HG02623 (cell line): ENCODE measurements at regions not wholly inside any gene's neighbourhood (a gene's known extent, or its start where the extent isn't known, plus 50 kb on each side); places are given as distances from the start of the nearest gene placed in this dataset.

Source experiments
- ATAC-seq: cut with Tn5 transposase; IDR thresholded peaks from one replicate; pipeline ENCODE4 v1.9.1; 2021; ENCODE audit warnings: moderate library complexity; ENCODE audit not compliant: unreplicated experiment

DNA sequence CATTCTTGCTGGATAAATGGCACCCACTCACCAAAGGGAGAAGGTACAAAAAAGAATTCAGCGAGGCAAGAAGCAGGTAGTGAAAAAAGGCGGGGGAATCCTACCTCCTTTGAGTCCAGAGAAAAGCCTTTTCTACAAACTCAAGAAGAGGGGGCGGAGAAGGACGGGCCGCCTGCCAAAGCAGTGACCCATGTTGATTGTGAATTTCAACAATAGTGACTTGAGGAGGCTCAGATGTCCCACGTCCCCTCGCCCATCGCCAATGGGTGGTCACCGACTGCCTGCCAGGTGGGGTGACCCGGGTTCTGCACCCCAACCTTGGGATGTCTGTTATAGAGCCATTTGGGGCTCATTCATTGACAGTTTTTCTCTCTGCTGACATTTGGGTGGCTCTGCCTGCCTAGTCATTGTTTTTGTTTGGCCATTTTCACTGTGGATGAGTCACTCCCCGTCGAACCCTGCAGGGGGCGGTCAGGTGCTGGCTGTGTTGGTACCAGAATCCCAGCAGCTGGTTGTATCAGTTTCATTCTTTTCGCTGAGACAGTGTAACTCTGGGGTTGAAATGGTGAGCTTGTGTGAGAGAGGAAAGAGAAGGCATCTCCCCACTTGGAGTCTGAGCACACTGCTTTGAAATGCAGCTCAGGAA lies 163.4 kb upstream of the NCAM1 start:
- no peak for ATAC-seq

DNA sequence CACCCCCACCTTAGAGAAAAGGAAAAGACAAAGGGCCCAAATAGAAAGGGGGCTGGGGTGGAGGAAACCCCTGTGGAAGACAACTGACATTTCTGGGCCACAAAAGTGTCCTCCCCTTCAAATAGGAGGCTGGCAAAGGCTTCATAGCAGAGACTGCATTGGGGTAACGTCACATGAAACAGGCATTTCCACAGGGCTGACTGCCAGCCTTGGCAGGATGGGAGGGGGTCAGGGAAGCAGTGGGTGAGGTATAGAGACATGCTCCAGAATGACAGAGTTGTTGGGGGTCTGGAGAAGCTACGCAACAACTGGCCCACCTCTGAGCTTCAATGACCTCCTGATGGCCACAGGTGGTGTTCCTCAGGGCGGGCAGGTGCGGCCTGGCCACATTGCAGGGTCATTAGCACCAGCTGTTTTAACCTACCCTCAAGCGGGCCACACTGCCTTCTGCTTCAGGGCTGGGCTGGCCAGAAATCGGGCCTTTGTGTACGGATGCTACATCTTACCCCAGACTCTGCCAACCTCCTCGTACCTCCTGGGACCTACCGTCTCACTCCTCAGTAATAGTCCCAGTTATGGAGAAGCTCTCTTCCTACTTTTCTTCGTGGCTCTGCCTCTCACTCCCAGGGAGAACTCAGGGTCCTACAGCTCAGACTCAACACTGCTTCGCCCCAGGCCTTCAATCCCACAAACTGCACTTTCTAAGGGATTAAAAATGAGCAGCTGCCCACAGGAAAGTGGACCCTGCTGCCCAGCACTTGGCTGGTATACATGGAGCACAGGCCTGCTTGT lies 160.0 kb upstream of the NCAM1 start:
- ATAC-seq, result no peak

DNA sequence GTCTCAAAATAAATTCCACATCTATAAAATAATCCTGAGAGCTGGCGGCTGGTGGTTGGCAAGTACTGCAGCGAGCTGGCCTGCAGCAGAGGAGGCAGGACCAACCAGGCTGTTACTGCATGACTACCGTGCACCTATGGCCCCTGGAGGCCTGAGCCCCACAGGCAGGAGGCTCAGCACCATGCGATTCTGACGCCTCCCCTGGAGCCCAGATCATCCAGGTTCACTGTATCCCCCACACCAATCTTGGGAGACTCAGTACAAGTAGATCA lies 159.5 kb upstream of the NCAM1 start:
- ATAC-seq, result no peak

DNA sequence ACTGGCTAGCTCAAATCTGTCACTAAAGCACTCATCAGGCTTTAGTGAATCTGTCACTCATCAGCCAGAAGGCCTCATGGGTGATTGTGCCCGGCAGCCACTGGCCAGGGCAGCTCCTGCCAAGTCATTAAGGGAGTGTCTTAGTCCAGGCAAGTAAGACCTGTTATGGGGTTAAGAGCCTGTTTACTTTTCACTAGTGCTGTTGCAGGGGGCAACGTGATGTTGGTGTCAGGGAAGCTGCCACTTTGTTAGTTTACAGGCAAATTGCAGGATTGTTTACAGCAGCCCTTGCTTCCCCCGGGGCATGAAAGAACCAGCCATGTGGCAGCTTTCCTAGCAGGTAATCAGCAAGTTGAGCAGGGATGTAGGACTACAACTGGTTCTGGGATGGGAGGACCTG lies 155.6 kb upstream of the NCAM1 start:
- no peak for ATAC-seq

DNA sequence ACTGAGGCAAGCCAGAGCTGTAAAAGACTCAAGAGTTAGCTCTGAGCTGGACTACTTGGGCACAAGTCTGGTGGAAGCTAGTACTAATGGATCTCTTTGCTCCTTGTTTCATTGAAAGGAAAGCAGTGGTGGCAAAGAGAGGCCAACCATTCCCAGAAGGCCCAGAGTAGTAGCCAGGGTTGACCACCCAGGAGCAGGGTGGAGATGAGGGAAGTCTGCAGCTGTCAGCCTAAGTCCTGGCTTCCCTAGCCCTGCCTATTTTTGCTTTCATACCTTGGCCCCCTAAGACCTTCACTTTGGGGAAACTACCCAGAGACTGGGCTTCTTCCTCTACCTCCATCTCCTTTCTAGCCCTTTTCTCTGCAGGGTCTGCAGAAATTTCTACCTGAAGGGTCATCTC lies 155.0 kb upstream of the NCAM1 start:
- ATAC-seq, result no peak

DNA sequence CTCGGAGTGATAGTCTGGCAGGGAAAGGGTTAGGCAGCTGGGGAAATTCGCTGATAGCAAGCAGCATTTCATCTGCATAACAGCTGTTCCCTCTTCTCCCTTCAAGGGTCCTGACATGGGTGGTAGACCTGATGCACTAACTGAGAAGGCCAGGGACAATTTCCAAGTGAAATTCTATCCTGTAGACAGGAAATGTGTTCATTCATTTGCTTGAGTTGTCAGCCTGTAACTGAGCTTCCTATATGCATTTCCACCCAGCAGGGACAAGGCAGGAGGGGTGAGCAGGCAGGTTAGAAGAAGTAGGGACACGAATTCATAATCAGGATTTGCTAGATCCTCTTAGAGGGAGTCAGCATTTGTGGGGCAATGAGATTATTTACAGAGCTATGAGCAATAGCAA lies 154.3 kb upstream of the NCAM1 start:
- ATAC-seq, result no peak

DNA sequence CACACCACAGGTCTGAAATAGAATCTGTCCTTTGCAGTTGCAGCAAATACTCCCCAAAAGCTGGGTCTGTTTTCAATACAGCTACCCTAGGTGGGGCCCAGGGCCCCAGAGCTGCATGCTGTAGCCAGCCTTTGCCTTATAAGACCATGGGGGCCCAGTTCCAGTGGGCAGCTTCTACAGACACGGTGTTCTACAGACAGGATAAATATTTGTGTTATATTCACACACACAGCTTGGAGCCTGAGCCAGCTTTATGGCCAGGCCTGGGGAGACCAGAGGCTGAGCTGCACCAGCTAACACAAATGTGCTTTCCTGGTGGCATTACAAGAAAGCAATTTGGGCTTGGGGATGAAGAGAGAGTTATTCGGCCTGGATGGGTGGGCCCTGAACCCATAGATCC lies 151.8 kb upstream of the NCAM1 start:
- ATAC-seq, result no peak

DNA sequence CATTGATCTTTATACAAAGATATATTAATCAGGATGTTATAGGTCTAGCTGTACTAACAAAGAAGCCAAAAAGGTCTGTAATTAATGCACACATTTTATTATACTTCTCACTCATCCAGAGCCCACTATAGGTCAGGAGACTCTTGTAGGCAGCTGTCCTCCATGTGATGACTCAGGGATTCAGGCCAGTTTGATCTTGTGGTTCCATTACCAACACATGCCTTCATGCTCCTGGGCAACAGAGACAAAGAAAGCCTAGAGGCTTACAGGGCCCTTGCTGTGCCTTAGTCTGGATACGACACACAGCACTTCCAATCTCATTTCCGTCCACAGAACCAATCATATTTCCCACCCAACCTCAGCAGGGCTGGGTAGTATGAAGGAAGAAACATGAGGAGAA lies 150.3 kb upstream of the NCAM1 start:
- ATAC-seq, result no peak

DNA sequence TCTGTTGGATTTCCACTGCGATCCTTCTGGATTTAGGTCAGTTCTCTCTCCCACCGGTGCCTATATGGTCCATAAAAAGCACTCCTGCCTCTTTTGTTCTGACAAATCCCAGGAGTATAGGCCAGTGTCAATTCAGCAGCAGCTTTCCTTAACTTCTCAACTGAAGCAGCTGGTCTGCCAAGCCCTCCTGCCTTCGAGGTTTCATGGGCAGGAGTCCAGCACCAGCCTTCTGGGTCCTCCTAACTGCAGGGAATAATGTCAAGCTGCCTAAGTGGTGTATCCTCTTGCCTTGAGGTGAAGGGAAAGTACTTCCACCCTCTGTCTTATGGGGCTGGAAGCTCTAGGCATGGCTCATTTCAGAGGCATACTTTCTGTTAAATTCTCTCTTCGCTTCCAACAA lies 149.4 kb upstream of the NCAM1 start:
- ATAC-seq, result no peak

DNA sequence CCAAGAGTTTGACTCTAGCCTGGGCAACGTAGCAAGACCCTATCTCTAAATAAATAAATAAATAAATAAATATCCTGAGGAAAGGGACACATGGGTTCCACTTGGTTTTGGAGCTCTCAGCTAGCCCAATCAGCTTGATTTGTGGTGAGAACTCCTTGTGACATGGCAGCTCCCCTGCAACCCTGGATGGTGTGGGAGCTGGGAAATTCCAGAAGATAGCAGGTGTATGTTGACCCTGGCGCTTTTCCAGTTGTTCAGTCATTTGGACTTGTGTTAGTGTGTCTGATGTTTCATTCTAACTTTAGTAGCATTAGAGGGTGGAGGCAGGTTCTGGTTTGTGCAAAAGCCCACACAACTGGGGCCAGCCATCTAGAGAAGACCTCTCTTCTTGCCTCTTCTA lies 148.5 kb upstream of the NCAM1 start:
- no peak for ATAC-seq

DNA sequence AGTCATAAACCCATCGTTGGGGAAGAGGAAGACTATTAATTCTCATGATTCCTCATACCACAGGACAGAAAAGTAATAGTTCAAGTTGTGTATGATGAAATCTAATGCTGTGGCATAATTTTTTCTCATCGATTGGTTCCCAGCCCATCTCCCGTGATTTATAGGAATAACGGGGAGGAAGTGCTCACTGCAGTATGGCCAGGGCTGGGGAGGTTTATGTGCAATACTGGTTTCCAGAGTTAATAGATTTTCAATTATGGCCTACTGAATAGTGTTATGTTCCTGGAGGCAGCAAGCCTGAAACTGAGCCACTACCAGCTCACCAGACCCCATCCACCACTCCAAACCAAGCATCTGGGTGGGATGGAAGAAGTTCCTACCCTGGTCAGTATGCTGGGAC lies 147.1 kb upstream of the NCAM1 start:
- ATAC-seq, result no peak

DNA sequence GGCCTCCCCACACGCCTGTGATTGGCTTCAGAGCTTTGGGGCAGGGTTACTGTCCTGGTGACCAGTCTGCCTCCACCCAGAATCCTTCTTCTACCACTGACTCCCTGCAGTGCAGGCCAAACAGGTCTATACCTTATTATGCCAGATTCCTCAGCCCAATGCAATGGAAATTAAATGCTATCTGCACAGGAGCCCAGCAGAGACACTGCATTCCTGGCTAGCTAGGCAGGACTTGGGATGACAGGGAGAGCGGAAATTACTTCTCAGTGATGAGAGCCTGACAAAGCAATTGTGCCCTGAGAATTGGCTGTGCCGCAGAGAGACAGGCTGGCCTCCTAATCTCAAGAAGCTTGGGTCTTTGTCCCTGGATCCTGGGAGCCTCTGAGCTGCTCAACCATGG lies 143.8 kb upstream of the NCAM1 start:
- no peak for ATAC-seq

DNA sequence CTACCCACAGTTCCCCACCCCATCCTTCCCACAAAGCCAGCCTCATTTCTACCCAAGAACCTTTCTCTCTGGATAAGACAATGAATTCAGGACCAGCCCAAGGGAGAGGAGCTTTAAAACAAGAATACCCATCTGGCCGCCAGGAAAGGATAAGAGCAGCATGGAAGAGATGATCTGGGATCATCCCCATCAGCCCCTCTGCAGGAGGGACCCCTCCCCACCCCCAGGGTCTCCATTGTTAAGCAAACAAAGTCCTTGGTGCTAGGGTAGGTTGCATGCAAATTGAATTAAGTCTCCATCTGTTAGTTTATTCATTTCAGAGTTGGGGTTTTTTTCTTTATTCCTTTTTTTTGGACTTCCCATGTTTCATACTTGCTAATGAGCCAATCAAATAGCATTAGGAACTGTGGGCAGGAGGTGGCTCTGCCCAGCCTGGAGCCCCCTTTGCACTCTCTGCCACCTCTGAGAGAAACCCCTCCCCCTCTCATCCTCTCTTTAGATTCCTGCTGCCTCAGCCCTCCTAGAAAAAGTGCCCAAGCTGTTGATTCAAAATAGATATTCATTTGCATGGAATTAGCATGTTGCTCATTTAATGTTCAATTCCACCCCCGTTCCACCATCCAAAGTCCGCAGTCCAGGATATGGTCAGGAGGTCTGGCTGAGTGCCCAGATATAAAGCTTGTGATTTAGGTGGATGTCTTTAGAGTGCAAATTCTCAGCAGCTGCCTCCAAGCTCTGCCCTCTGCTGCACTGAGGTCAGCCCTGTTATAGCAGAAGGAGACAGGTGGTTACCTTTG lies 138.5 kb upstream of the NCAM1 start:
- no peak for ATAC-seq

DNA sequence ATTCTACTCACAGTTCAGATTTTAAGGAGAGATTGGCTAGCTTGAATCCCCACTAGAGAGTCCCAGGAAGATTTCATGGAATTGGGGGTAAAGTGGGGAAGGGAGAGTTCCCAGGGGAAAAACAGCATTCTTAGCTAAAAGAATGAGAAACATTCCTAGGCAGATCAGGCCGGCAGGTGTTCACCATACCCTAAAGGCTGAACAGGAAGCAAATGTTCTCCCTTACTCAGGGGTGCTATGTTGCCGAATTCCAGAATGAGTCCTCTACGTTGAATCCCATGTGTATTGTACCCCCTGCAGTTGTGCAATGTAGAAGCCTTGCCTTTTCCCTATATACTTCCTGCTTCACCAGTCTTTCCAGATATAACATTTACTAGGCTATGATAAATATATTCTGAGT lies 135.2 kb upstream of the NCAM1 start:
- no peak for ATAC-seq

DNA sequence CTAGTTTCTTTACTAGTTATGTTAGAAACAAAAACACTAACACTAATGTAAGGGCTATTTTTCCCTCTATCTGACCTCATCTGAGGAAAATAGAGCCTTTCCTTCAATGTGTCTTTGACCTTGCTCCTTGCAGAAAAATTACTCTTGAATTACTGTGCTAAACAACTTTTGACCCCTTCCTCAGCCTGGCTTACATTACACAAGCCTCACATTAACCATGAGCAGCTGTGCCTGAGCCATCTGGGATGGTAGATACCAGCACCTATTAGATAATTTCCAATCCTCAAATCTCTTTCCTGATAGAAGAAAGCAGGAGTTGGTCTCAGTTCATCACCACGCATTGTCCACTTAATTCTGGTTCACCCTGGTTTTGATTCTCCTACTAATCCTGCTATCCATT lies 134.4 kb upstream of the NCAM1 start:
- ATAC-seq, result no peak

DNA sequence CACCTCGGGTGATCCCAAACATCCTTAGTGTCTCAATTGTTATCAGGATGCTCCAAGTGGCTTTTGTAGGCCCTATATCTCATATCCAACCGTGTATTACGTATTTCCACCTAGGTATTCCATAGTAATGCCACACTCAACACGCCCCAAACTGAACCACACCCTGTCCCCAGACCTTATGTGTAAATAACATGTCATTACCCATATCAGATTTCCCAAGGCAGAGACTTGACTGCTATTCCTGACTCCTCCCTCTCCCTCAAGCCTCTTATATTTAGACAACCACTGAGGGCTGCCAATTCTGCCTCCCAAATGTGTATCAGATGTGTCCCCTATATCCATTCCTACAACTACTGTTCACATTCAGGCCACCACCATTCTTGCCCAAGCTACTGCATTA lies 132.8 kb upstream of the NCAM1 start:
- ATAC-seq, result no peak

DNA sequence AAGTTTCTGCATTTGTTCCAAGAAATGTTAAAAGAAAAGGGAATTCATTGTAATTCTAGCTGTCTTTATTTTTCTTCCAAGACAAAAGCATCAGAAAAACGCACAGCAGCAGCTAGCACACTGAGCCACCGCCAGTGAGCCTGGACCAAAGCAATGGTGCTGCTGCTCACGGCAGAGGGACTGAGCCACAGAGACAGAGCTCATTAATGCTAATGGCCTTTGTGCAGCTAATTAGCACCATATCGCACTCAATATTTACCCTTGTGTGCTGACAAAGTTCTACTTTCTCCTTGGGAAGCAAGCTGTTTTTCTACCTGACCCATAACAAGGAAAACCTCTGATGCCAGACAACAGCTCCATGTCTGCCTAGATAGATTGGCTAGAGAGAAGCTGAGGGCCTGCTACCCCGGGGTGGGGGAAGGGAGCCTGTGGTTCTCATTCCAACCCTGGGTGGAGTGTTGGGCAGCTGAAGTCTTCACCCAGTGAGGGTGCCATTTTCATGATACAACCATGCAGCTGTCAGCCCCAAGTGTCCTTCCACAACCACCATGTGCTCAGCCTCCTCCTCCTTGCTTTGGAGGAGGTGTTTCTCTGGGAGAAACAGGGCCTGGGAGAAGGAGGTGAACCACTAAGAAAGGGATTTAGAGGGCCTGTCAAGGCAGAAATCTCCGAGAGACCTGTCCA lies 131.1 kb upstream of the NCAM1 start:
- no peak for ATAC-seq

DNA sequence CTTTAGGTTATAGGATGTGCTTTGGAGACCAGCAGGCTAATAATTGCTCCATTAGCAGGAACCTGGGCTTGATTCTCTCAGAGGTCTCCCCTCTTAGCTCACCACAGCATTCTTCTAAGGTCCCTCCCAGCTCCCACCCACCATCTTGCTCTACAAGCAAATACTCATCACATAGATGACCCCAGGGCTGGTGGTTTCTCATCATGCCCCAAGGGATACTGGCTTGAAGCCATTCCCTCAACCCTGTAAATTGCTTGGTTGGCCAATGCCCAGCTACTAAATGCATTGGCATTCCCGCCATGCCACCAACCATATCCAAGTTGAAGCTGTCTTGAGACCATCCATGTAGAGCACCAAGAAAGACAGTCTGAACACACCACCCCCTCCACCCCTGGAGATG lies 130.2 kb upstream of the NCAM1 start:
- ATAC-seq, result no peak

DNA sequence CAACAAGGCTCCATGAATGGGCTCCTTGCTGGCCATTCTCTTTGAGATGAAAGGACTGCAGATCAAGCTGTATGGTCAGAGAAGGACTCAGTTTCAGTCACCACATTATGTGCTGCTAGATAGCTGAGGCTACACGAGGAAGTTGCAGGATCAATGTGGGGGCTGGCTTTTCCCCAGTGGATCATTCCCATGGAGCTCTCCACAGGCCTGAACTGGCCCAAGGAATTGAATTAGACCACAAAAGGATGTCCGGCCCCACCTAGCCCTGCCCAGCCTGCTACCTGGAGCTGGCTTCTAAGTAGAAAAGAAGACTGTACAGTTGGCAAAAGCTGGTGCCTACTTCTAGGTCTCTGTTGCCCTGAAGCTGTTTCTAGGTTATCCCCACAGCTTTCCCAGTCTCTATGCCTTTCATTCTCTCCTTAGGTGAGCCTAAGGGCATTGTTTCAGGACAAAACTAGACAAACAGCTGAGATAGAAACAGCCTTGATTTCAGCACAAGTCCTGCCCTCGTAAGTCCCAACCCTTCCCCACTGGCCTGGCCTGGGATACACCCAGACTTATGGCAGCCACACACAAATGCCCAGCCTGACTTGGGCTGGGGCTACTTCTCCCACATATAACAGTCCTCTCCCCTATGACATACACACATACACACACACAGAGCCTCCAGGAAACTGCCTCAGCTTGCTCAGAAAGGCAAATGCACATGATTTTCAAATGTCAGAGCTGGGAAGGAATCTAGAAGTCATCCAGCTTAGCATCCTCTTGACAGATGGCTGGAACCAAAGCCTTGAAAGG lies 129.1 kb upstream of the NCAM1 start:
- no peak for ATAC-seq

DNA sequence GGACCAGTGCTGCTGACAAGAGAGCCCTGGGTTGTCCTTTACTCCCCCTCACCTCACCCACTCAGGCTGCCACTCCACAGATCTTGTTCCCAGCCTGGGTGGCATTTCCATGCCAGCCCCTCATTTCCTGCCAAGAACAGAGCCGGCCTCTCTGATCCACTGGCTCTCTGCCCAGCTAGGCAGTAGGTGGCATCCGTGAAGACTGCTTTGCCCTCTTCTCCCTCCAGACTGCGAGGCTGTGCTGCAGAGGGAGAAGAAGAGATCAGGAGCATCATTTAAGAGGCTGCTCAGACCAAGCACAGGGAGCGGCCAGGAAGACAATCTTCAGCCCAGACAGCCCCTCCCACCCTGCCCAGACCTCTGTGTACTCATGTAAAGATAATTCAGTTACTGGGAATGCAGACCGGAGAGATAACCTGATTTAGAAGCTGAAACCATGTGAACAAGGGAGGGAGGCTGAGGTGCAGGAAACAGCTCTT lies 126.9 kb upstream of the NCAM1 start:
- ATAC-seq, result no peak
